ENCODE measurements at regions not wholly inside any gene's neighbourhood (a gene's known extent, or its start where the extent isn't known, plus 50 kb on each side); places are given as distances from the start of the nearest gene placed in this dataset.

DNA sequence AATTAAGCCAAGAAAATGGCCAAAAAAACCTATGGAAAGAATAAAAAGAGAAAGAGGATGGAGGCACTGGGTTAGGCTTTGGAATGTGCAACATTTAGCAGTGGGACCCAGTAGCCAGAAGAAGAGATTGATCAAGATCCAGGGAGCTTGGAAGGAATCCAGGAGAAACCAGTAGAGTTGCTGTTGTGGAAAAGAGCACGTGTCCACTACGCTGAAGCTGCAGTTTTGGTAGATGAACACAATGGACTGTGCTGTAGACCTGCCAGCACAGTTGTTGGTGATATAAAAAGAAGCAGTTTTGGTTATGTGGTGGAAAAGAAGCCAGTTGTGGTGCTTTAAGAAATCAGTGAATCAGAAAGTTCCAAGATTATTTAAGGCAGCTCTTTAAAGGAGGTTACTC lies 802.2 kb upstream of the POM121L12 start:
- TF ChIP-seq CREB1 (IDR thresholded peaks at IDR 0.05; ENCODE audit: low read depth) (no peak), EP300 (IDR thresholded peaks at IDR 0.05; ENCODE audit: borderline replicate concordance) (no peak), TAF1 (IDR thresholded peaks at IDR 0.05; ENCODE audit: low read depth) (no peak), CEBPB (IDR thresholded peaks at IDR 0.05) (no peak), YY1 (IDR thresholded peaks at IDR 0.05; ENCODE audit: low read depth) (no peak), MAX (IDR thresholded peaks at IDR 0.05) (no peak), RAD21 (IDR thresholded peaks at IDR 0.05; ENCODE audit: low read depth) (no peak), FOXM1 (IDR thresholded peaks at IDR 0.05; ENCODE audit: borderline replicate concordance, low read depth) (no peak), EGR1 (IDR thresholded peaks at IDR 0.05) (no peak), TCF12 (IDR thresholded peaks at IDR 0.05; ENCODE audit: low read depth) (no peak), TEAD4 (IDR thresholded peaks at IDR 0.05) (no peak), NFIC (IDR thresholded peaks at IDR 0.05) (no peak)
- TF ChIP-seq, protein P1, sequence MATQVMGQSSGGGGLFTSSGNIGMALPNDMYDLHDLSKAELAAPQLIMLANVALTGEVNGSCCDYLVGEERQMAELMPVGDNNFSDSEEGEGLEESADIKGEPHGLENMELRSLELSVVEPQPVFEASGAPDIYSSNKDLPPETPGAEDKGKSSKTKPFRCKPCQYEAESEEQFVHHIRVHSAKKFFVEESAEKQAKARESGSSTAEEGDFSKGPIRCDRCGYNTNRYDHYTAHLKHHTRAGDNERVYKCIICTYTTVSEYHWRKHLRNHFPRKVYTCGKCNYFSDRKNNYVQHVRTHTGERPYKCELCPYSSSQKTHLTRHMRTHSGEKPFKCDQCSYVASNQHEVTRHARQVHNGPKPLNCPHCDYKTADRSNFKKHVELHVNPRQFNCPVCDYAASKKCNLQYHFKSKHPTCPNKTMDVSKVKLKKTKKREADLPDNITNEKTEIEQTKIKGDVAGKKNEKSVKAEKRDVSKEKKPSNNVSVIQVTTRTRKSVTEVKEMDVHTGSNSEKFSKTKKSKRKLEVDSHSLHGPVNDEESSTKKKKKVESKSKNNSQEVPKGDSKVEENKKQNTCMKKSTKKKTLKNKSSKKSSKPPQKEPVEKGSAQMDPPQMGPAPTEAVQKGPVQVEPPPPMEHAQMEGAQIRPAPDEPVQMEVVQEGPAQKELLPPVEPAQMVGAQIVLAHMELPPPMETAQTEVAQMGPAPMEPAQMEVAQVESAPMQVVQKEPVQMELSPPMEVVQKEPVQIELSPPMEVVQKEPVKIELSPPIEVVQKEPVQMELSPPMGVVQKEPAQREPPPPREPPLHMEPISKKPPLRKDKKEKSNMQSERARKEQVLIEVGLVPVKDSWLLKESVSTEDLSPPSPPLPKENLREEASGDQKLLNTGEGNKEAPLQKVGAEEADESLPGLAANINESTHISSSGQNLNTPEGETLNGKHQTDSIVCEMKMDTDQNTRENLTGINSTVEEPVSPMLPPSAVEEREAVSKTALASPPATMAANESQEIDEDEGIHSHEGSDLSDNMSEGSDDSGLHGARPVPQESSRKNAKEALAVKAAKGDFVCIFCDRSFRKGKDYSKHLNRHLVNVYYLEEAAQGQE (IDR thresholded peaks at IDR 0.05; ENCODE audit: low read depth): no peak

All from Ishikawa (cell line).